ENCODE measurements at regions not wholly inside any gene's neighbourhood (a gene's known extent, or its start where the extent isn't known, plus 50 kb on each side); places are given as distances from the start of the nearest gene placed in this dataset.

DNA sequence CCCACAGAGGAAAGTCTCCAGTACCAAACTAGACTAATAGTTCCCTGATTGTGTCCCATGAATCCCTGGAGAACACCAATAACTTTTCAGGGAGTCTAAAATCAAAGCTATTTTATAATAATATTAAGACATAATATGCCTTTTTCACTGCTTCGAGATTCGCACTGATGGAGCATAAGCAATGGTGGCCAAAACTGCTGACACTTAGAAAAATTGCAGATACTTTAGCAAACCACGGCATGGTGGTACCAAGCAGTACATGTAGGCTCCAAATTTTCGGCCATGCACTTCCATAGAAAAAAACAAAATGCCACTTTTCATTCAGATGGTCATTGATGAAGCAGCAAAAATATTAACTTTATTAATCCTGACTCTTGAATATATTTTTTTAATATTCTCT lies 100.3 kb upstream of the PCSK1 start:
- TF ChIP-seq, protein P1, sequence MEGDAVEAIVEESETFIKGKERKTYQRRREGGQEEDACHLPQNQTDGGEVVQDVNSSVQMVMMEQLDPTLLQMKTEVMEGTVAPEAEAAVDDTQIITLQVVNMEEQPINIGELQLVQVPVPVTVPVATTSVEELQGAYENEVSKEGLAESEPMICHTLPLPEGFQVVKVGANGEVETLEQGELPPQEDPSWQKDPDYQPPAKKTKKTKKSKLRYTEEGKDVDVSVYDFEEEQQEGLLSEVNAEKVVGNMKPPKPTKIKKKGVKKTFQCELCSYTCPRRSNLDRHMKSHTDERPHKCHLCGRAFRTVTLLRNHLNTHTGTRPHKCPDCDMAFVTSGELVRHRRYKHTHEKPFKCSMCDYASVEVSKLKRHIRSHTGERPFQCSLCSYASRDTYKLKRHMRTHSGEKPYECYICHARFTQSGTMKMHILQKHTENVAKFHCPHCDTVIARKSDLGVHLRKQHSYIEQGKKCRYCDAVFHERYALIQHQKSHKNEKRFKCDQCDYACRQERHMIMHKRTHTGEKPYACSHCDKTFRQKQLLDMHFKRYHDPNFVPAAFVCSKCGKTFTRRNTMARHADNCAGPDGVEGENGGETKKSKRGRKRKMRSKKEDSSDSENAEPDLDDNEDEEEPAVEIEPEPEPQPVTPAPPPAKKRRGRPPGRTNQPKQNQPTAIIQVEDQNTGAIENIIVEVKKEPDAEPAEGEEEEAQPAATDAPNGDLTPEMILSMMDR (IDR thresholded peaks at IDR 0.05), result no peak
- TF ChIP-seq POLR2A (IDR thresholded peaks at IDR 0.05) (no peak), EP300 (IDR thresholded peaks at IDR 0.05) (no peak)

Data from suprapubic skin (tissue), 3 donors.